HCT116 (cell line): ENCODE measurements at regions not wholly inside any gene's neighbourhood (a gene's known extent, or its start where the extent isn't known, plus 50 kb on each side); places are given as distances from the start of the nearest gene placed in this dataset.

Experiments used
- CEBPB ChIP-seq: IDR thresholded peaks from 2 replicates; pipeline ENCODE4 v1.6.1; 2012; ENCODE audit warnings: low read depth
- CTCF ChIP-seq, 3 experiments: fragments of 200-600 bp in 1 of 3; sonication (generic) in 1 of 3; IDR thresholded peaks in 2 of 3; conservative IDR thresholded peaks in 1 of 3; 2 replicates each; pipeline ENCODE4 v1.5.1; 2012 to 2017; ENCODE audit warnings: low read depth in 2 of 3, low read length in 2 of 3, antibody characterized with exemption in 1 of 3, borderline replicate concordance in 1 of 3, control low read depth in 1 of 3, mild to moderate bottlenecking in 1 of 3, mixed read lengths in 1 of 3, mixed run types in 1 of 3, moderate library complexity in 1 of 3; ENCODE audit not compliant: insufficient read depth in 1 of 3
- EZH2phosphoT487 ChIP-seq: fragments of 200-600 bp; IDR thresholded peaks from 2 replicates; pipeline ENCODE4 v1.6.1; 2018; ENCODE audit warnings: antibody characterized with exemption, borderline replicate concordance
- JUND ChIP-seq: IDR thresholded peaks from 2 replicates; pipeline ENCODE4 v1.6.1; 2012
- MAX ChIP-seq: IDR thresholded peaks from 2 replicates; pipeline ENCODE4 v1.6.1; 2012
- POLR2AphosphoS5 ChIP-seq: IDR thresholded peaks from 2 replicates; pipeline ENCODE4 v1.6.1; 2011; ENCODE audit warnings: mild to moderate bottlenecking, low read depth, low read length, moderate library complexity
- SIN3A ChIP-seq: IDR thresholded peaks from 2 replicates; pipeline ENCODE4 v1.6.1; 2012; ENCODE audit warnings: low read depth
- YY1 ChIP-seq: IDR thresholded peaks from 2 replicates; pipeline ENCODE4 v1.6.1; 2011; ENCODE audit warnings: low read length, low read depth, moderate library complexity, mild to moderate bottlenecking; ENCODE audit not compliant: insufficient replicate concordance; ENCODE audit errors: extremely low read depth
- ZNF274 ChIP-seq: fragments of 200-500 bp; sonication (Bioruptor generic); IDR thresholded peaks from 2 replicates; pipeline ENCODE4 v1.6.1; 2014; ENCODE audit warnings: mild to moderate bottlenecking, low read depth, low read length, inconsistent platforms

GRCh38 chr10:4051011-4051640, 266.1 kb upstream of the KLF6 start:
- TF ChIP-seq CTCF (IDR thresholded peaks at IDR 0.05 in 2 of 3, conservative IDR thresholded peaks at IDR 0.05 in 1 of 3; ENCODE audit: borderline replicate concordance in 1 of 3, insufficient read depth in 1 of 3, low read depth in 2 of 3, low read length in 2 of 3): no peak
- no peak for TF ChIP-seq MAX
- TF ChIP-seq YY1: no peak
- TF ChIP-seq EZH2phosphoT487: no peak
- TF ChIP-seq CEBPB: no peak
- no peak for TF ChIP-seq JUND
- TF ChIP-seq POLR2AphosphoS5: no peak
- no peak for TF ChIP-seq SIN3A
- no peak for TF ChIP-seq ZNF274
